ENCODE measurements at regions not wholly inside any gene's neighbourhood (a gene's known extent, or its start where the extent isn't known, plus 50 kb on each side); places are given as distances from the start of the nearest gene placed in this dataset.
A peak's percentile ranks its signal among the peaks of the same experiment; 100 is the strongest.

- DNase-seq (ENCODE audit: low read depth in 2 of 2): no peak
These were observed 57.7 kb downstream of the LRRC30 start for GRCh38 chr18:7288544-7288943.

- no peak for DNase-seq (ENCODE audit: low read depth in 2 of 2)
These were observed 59.2 kb downstream of the LRRC30 start for GRCh38 chr18:7290077-7290476.

GRCh38 chr18:7291046-7291445 is 60.2 kb downstream of the LRRC30 start:
- DNase-seq (ENCODE audit: low read depth in 2 of 2): no peak

- DNase-seq (ENCODE audit: low read depth in 2 of 2): no peak
These were observed 67.3 kb downstream of the LRRC30 start for GRCh38 chr18:7298149-7298548.

GRCh38 chr18:7301094-7301493 is 70.2 kb downstream of the LRRC30 start:
- DNase-seq (ENCODE audit: low read depth in 2 of 2): no peak

GRCh38 chr18:7303316-7304060 is 72.6 kb downstream of the LRRC30 start:
- DNase-seq (ENCODE audit: low read depth in 2 of 2): peak in 1 of 2 experiments; percentile 2

- no peak for DNase-seq (ENCODE audit: low read depth in 2 of 2)
These were observed 73.1 kb downstream of the LRRC30 start for GRCh38 chr18:7304061-7304370.

- no peak for DNase-seq (ENCODE audit: low read depth in 2 of 2)
These were observed 74.5 kb downstream of the LRRC30 start for GRCh38 chr18:7305416-7305815.

GRCh38 chr18:7307030-7307429 is 76.1 kb downstream of the LRRC30 start:
- no peak for DNase-seq (ENCODE audit: low read depth in 2 of 2)

GRCh38 chr18:7307526-7307925 is 76.6 kb downstream of the LRRC30 start:
- DNase-seq (ENCODE audit: low read depth in 2 of 2): no peak

- no peak for DNase-seq (ENCODE audit: low read depth in 2 of 2)
These were observed 86.9 kb downstream of the LRRC30 start for GRCh38 chr18:7317804-7318231.

GRCh38 chr18:7319161-7319560 is 88.3 kb downstream of the LRRC30 start:
- DNase-seq (ENCODE audit: low read depth in 2 of 2): no peak

- no peak for DNase-seq (ENCODE audit: low read depth in 2 of 2)
These were observed 90.9 kb downstream of the LRRC30 start for GRCh38 chr18:7321831-7322230.

- no peak for DNase-seq (ENCODE audit: low read depth in 2 of 2)
These were observed 92.1 kb downstream of the LRRC30 start for GRCh38 chr18:7322817-7323485.

GRCh38 chr18:7325126-7325430 is 94.2 kb downstream of the LRRC30 start:
- DNase-seq (ENCODE audit: low read depth in 2 of 2): no peak

- DNase-seq (ENCODE audit: low read depth in 2 of 2): no peak
These were observed 98.1 kb downstream of the LRRC30 start for GRCh38 chr18:7329016-7329415.

- no peak for DNase-seq (ENCODE audit: low read depth in 2 of 2)
These were observed 101.6 kb downstream of the LRRC30 start for GRCh38 chr18:7332452-7332851.

- DNase-seq (ENCODE audit: low read depth in 2 of 2): no peak
These were observed 102.2 kb downstream of the LRRC30 start for GRCh38 chr18:7333025-7333562.

GRCh38 chr18:7334973-7335568 is 104.2 kb downstream of the LRRC30 start:
- DNase-seq (ENCODE audit: low read depth in 2 of 2): no peak

GRCh38 chr18:7336623-7337022 is 105.7 kb downstream of the LRRC30 start:
- no peak for DNase-seq (ENCODE audit: low read depth in 2 of 2)

- no peak for DNase-seq (ENCODE audit: low read depth in 2 of 2)
These were observed 108.0 kb downstream of the LRRC30 start for GRCh38 chr18:7338846-7339245.

- DNase-seq (ENCODE audit: low read depth in 2 of 2): no peak
These were observed 110.9 kb downstream of the LRRC30 start for GRCh38 chr18:7341581-7342337.
